Karpas-422 (cell line): ENCODE measurements at regions not wholly inside any gene's neighbourhood (a gene's known extent, or its start where the extent isn't known, plus 50 kb on each side); places are given as distances from the start of the nearest gene placed in this dataset.

Experiments
- DNase-seq: peaks from one replicate; pipeline ENCODE4 v3.0.0-alpha.2; 2015
- H2AFZ ChIP-seq: fragments of 200-600 bp; sonication (generic); 2 replicates; pipeline ENCODE4 v1.6.1; 2014; ENCODE audit warnings: antibody characterized with exemption, low read length, mixed read lengths
- H3K27ac ChIP-seq: fragments of 200-600 bp; sonication (generic); 2 replicates; pipeline ENCODE4 v1.5.1; 2014; ENCODE audit warnings: mild to moderate bottlenecking, low read length, moderate library complexity
- H3K27me3 ChIP-seq: fragments of 200-600 bp; sonication (generic); 2 replicates; pipeline ENCODE4 v1.6.1; 2014; ENCODE audit warnings: low read length, mixed read lengths
- H3K36me3 ChIP-seq: fragments of 200-600 bp; sonication (generic); 2 replicates; pipeline ENCODE4 v1.6.1; 2014; ENCODE audit warnings: low read length, mixed read lengths; ENCODE audit not compliant: insufficient read depth
- H3K4me1 ChIP-seq: fragments of 200-600 bp; sonication (generic); 2 replicates; pipeline ENCODE4 v1.6.1; 2014; ENCODE audit warnings: mild to moderate bottlenecking, low read length, mixed read lengths
- H3K4me2 ChIP-seq: fragments of 200-600 bp; sonication (generic); 2 replicates; pipeline ENCODE4 v1.6.1; 2014; ENCODE audit warnings: low read length, low read depth, mild to moderate bottlenecking; ENCODE audit not compliant: poor library complexity, severe bottlenecking
- H3K4me3 ChIP-seq: fragments of 200-600 bp; sonication (generic); 2 replicates; pipeline ENCODE4 v1.5.1; 2014; ENCODE audit warnings: mild to moderate bottlenecking, antibody characterized with exemption, low read length, mixed read lengths
- H3K79me2 ChIP-seq: fragments of 200-600 bp; sonication (generic); 2 replicates; pipeline ENCODE4 v1.6.1; 2014; ENCODE audit warnings: mild to moderate bottlenecking, low read length, mixed read lengths
- H3K9ac ChIP-seq: fragments of 200-600 bp; sonication (generic); 2 replicates; pipeline ENCODE4 v1.6.0; 2014; ENCODE audit warnings: low read length
- H3K9me2 ChIP-seq: fragments of 200-600 bp; sonication (generic), shearing (Covaris generic); replicated peaks from 2 replicates; pipeline ENCODE4 v1.6.0; 2014; ENCODE audit warnings: mild to moderate bottlenecking, low read length, moderate library complexity; ENCODE audit not compliant: insufficient read depth
- H3K9me3 ChIP-seq: fragments of 300-700, 200-600 bp; sonication (generic); 2 replicates; pipeline ENCODE4 v1.6.1; 2014; ENCODE audit warnings: low read length, mixed read lengths
- H4K20me1 ChIP-seq: fragments of 200-600 bp; sonication (generic); 2 replicates; pipeline ENCODE4 v1.6.1; 2014; ENCODE audit warnings: mild to moderate bottlenecking, antibody characterized with exemption, low read length, low read depth; ENCODE audit not compliant: insufficient read depth

DNA sequence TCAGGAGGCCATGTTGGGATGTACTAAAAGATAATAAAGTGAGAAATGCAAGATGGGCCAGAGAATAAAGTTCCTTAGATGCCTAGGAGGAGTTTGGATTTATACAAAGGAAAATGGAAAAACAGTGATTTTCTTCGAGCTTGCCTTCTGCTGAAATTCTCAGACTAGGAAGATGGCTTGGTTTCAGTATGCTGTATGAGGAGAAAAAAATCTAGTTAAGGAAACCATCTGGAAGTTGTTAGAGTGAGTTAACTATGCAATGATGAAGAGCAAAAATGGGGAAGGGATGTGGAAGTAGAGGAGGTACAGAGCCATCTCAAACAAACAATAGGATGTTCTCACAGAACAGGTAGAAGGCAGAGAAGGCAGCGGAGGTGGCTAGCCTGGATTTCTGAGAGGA, 162.9 kb upstream of the FTMT start:
- DNase-seq, result no peak
- H3K4me1 ChIP-seq, result no peaks in the 10 kb centered on the region
- H3K9me3 ChIP-seq, result no peaks in the 10 kb centered on the region
- H3K9me2 ChIP-seq, result no peaks in the 10 kb centered on the region
- no peak overlapping the region for H3K27ac ChIP-seq
- H2AFZ ChIP-seq, result no peak overlapping the region
- no peaks in the 10 kb centered on the region for H3K79me2 ChIP-seq
- H3K27me3 ChIP-seq, result no peaks in the 10 kb centered on the region
- no peak overlapping the region for H3K4me3 ChIP-seq
- no peak overlapping the region for H3K9ac ChIP-seq
- H3K4me2 ChIP-seq, result no peak overlapping the region
- no peaks in the 10 kb centered on the region for H4K20me1 ChIP-seq
- H3K36me3 ChIP-seq, result no peaks in the 10 kb centered on the region

DNA sequence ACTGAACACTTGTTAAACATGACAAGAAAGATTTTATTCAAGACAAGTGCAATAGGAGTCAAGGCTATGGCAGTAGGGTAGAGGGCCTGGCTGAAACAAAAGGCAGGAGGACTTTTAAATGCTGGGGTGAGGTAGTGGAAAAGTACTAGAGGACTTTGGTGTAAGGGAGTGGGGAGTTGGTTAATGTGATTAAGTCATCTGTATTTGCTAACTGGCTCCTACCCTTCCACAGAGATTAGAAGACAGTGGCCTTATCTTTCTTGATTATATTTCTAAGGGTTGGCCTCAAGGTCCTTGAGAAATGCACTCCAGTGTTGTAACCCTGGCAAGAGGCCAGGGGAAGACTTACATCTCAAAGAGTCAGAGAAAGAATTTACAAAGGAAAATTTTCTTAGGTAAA, 160.2 kb upstream of the FTMT start:
- no peaks in the 10 kb centered on the region for H3K4me1 ChIP-seq
- no peak for DNase-seq
- H3K4me2 ChIP-seq, result no peak overlapping the region
- H3K9ac ChIP-seq, result no peak overlapping the region
- H4K20me1 ChIP-seq, result no peaks in the 10 kb centered on the region
- no peaks in the 10 kb centered on the region for H3K9me3 ChIP-seq
- no peaks in the 10 kb centered on the region for H3K9me2 ChIP-seq
- H3K36me3 ChIP-seq, result no peaks in the 10 kb centered on the region
- H3K27ac ChIP-seq, result no peak overlapping the region
- no peaks in the 10 kb centered on the region for H3K27me3 ChIP-seq
- H2AFZ ChIP-seq, result no peak overlapping the region
- H3K4me3 ChIP-seq, result no peak overlapping the region
- no peaks in the 10 kb centered on the region for H3K79me2 ChIP-seq

GRCh38 chr5:121692158-121692557, 159.5 kb upstream of the FTMT start:
- H3K4me1 ChIP-seq, result no peaks in the 10 kb centered on the region
- no peaks in the 10 kb centered on the region for H3K36me3 ChIP-seq
- H3K27me3 ChIP-seq, result no peaks in the 10 kb centered on the region
- no peak for DNase-seq
- no peaks in the 10 kb centered on the region for H3K79me2 ChIP-seq
- no peak overlapping the region for H3K4me2 ChIP-seq
- no peaks in the 10 kb centered on the region for H3K9me2 ChIP-seq
- H4K20me1 ChIP-seq, result no peaks in the 10 kb centered on the region
- H3K9ac ChIP-seq, result no peak overlapping the region
- H3K9me3 ChIP-seq, result no peaks in the 10 kb centered on the region
- no peak overlapping the region for H3K27ac ChIP-seq
- no peak overlapping the region for H2AFZ ChIP-seq
- no peak overlapping the region for H3K4me3 ChIP-seq

- DNase-seq, result no peak
- Histone ChIP-seq H4K20me1 (no peaks in the 10 kb centered on the region), H3K79me2 (no peaks in the 10 kb centered on the region), H3K27ac (no peak overlapping the region), H3K4me1 (no peaks in the 10 kb centered on the region), H3K4me3 (no peak overlapping the region), H3K9ac (no peak overlapping the region), H2AFZ (no peak overlapping the region), H3K36me3 (no peaks in the 10 kb centered on the region), H3K27me3 (no peaks in the 10 kb centered on the region), H3K9me2 (no peaks in the 10 kb centered on the region), H3K9me3 (no peaks in the 10 kb centered on the region), H3K4me2 (no peak overlapping the region)
Measured at GRCh38 chr5:121693864-121694263, 157.8 kb upstream of the FTMT start.

GRCh38 chr5:121695307-121695706, 156.4 kb upstream of the FTMT start:
- Histone ChIP-seq H3K4me3 (no peak overlapping the region), H3K9ac (no peak overlapping the region), H3K36me3 (no peaks in the 10 kb centered on the region), H3K4me2 (no peak overlapping the region), H3K9me3 (no peaks in the 10 kb centered on the region), H3K27me3 (no peaks in the 10 kb centered on the region), H3K27ac (no peak overlapping the region), H2AFZ (no peak overlapping the region), H3K9me2 (no peaks in the 10 kb centered on the region), H3K79me2 (no peaks in the 10 kb centered on the region), H3K4me1 (no peaks in the 10 kb centered on the region), H4K20me1 (no peaks in the 10 kb centered on the region)
- DNase-seq, result no peak

DNA sequence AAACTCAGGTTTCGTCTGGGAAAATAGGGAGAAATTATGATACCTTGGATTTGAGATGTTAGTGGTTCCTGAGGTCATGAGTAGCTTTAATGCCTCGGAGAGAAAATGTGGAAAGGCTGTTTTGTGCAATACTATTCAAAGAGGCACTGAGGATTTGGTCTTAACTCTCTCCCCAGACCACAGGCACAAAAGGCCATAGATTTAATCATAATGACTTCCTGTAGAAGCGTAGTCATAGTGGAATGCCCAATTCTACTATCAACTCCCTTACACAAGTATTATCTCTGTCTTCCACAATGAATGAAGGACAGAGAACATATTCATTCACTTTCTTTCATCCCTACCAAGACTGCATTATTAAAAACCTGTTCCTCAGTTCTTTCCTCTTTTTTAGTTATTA, 153.0 kb upstream of the FTMT start:
- no peaks in the 10 kb centered on the region for H3K9me3 ChIP-seq
- no peaks in the 10 kb centered on the region for H3K27me3 ChIP-seq
- no peaks in the 10 kb centered on the region for H3K36me3 ChIP-seq
- H4K20me1 ChIP-seq, result no peaks in the 10 kb centered on the region
- no peak overlapping the region for H3K9ac ChIP-seq
- H3K9me2 ChIP-seq, result no peaks in the 10 kb centered on the region
- H3K79me2 ChIP-seq, result no peaks in the 10 kb centered on the region
- DNase-seq, result no peak
- no peak overlapping the region for H2AFZ ChIP-seq
- H3K4me3 ChIP-seq, result no peak overlapping the region
- H3K4me1 ChIP-seq, result no peaks in the 10 kb centered on the region
- no peak overlapping the region for H3K27ac ChIP-seq
- H3K4me2 ChIP-seq, result no peak overlapping the region

DNA sequence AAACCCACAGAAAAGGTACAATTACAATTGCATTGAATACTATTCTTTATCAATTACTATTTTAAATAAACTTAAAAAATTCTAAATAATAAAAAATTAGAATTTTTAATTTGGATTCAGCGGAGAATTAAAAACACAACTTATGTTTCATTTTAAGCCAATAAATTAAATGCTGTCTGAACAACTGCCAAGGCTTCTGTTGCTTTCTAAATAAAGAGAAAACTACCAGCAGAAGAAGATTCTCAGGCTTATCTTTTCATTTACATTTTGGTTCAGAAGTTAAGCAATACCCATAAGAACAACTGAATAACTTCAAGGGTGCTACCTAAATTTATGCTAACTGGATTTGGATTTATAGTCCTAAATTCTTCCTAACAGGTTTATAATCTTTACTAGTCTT, 150.0 kb upstream of the FTMT start:
- Histone ChIP-seq H3K4me1 (no peaks in the 10 kb centered on the region), H3K79me2 (no peaks in the 10 kb centered on the region), H3K9ac (no peak overlapping the region), H3K9me3 (no peaks in the 10 kb centered on the region), H3K27ac (no peak overlapping the region), H3K4me3 (no peak overlapping the region), H2AFZ (no peak overlapping the region), H3K4me2 (no peak overlapping the region), H3K36me3 (no peaks in the 10 kb centered on the region), H4K20me1 (no peaks in the 10 kb centered on the region), H3K9me2 (no peaks in the 10 kb centered on the region), H3K27me3 (no peaks in the 10 kb centered on the region)
- no peak for DNase-seq

DNA sequence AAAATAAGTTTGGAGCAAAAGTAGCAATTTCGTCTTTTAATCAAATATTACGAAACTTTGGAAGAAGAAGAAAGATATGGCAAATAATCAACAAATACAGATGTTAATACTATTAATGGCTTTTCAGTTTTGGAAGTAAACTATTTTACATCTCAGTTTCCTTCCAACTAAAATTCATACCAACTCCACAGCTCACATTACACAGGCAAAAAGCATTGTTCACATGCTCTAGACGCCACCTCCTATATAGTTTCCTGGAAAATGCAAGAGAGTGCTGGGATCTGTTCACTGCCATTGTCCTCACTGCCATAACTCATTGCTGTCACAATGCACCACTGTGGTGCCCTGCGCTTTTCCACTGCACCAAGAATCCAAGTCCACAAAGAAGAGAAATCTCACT, 149.0 kb upstream of the FTMT start:
- H3K36me3 ChIP-seq, result no peaks in the 10 kb centered on the region
- no peaks in the 10 kb centered on the region for H3K79me2 ChIP-seq
- H3K9me3 ChIP-seq, result no peaks in the 10 kb centered on the region
- H2AFZ ChIP-seq, result no peak overlapping the region
- no peaks in the 10 kb centered on the region for H3K9me2 ChIP-seq
- no peak for DNase-seq
- H3K4me3 ChIP-seq, result no peak overlapping the region
- no peaks in the 10 kb centered on the region for H4K20me1 ChIP-seq
- no peak overlapping the region for H3K9ac ChIP-seq
- no peak overlapping the region for H3K27ac ChIP-seq
- no peaks in the 10 kb centered on the region for H3K4me1 ChIP-seq
- H3K27me3 ChIP-seq, result no peaks in the 10 kb centered on the region
- no peak overlapping the region for H3K4me2 ChIP-seq

DNA sequence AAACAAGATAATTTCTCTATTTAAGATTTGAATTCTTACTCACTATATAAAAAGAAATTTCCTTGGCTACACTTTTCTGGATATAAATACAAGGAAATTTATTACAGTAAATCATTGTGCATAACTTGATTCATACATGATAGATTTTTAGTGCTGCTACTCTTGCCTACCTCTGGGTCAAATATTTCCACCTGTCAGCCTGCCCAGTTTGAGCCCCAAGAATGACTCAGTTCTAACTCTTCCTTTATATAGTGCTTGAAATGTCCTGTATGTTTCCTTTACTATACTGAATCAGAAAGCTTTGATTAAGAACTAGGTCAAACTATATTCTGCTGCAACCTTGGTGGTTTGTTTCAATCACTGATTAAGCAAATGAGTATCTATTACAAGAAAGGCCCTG, 147.4 kb upstream of the FTMT start:
- DNase-seq, result no peak
- H4K20me1 ChIP-seq, result no peaks in the 10 kb centered on the region
- no peaks in the 10 kb centered on the region for H3K79me2 ChIP-seq
- H3K4me3 ChIP-seq, result no peak overlapping the region
- no peak overlapping the region for H2AFZ ChIP-seq
- H3K27ac ChIP-seq, result no peak overlapping the region
- no peaks in the 10 kb centered on the region for H3K36me3 ChIP-seq
- H3K4me2 ChIP-seq, result no peak overlapping the region
- H3K4me1 ChIP-seq, result no peaks in the 10 kb centered on the region
- no peak overlapping the region for H3K9ac ChIP-seq
- no peaks in the 10 kb centered on the region for H3K27me3 ChIP-seq
- H3K9me2 ChIP-seq, result no peaks in the 10 kb centered on the region
- H3K9me3 ChIP-seq, result no peaks in the 10 kb centered on the region
